Stomach smooth muscle (tissue), 2 donors: ENCODE measurements at regions not wholly inside any gene's neighbourhood (a gene's known extent, or its start where the extent isn't known, plus 50 kb on each side); places are given as distances from the start of the nearest gene placed in this dataset.
"Not testable (repeated sequence)": the region's sequence is repeated elsewhere in the genome, so short reads cannot be mapped to it uniquely, and the experiment has no call there.

ENCODE experiments used
- H3K27ac ChIP-seq: one replicate; pipeline ENCODE4 v1.7.0; 2013; ENCODE audit warnings: mild to moderate bottlenecking, low read length, inconsistent platforms
- H3K27me3 ChIP-seq, 2 donors: one replicate each; pipeline ENCODE4 v1.7.0; 2013; ENCODE audit warnings: low read length in 2 of 2; ENCODE audit not compliant: insufficient read depth in 2 of 2, control insufficient read depth in 1 of 2
- H3K36me3 ChIP-seq, 2 donors: one replicate each; pipeline ENCODE4 v1.7.0; 2013; ENCODE audit warnings: low read length in 2 of 2; ENCODE audit not compliant: control insufficient read depth in 2 of 2, insufficient read depth in 2 of 2
- H3K4me1 ChIP-seq: one replicate; pipeline ENCODE4 v1.7.0; 2013; ENCODE audit warnings: low read length; ENCODE audit not compliant: control insufficient read depth, insufficient read depth
- H3K4me3 ChIP-seq, 2 donors: one replicate each; pipeline ENCODE4 v1.7.0; 2013; ENCODE audit warnings: low read length in 2 of 2
- H3K9ac ChIP-seq, 2 donors: one replicate each; pipeline ENCODE4 v1.7.0; 2013; ENCODE audit warnings: low read length in 2 of 2, mild to moderate bottlenecking in 1 of 2
- H3K9me3 ChIP-seq, 2 donors: one replicate each; pipeline ENCODE4 v1.7.0; 2013; ENCODE audit warnings: low read length in 2 of 2; ENCODE audit not compliant: control insufficient read depth in 2 of 2
- donor health status: healthy.
- donor health status: Pancreatic carcinoma.

DNA sequence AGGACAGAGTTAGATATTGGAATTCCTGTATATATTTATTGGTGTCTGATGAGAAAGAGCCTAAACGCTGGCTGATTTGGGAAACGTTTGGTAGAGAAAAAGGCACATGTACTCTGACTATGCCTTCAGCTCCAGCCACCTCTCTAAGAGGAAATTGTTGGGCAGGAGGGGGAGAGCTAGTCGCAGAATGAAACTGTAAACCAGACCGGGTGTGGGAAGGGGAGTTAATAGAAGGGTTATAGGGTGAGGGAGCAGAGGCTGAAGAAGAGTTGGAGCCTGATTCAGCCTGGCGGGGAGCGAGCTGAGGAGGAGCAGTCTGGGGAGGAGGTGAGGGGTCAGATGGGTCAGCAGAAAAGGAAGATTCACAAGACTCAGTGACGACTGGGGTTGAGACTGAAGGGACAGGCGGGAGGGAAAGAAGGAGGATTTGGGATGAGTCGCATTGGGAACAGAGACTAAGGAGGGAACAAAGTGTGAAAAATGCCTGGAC is 54.2 kb upstream of the RHOU start:
- H3K9me3 ChIP-seq, H3K27me3 ChIP-seq, H3K27ac ChIP-seq: not testable (repeated sequence)

DNA sequence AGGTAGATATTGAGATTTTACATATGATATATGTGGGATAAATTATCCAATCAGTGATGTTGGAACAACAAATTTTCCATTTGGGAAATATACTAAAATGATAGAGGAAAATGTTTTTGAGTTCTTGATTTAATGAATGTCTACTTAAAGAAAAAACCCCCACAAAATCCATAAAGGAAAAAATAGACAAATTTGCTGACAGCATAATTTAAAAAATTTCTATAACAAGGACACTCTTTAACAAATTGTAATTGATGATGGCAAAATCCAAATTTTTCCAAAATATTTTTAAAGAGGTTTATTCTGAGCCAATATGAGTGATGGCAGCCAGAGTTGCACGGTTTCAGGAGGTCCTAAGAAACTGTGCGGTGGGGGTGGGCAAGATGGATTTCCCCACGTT is 51.9 kb upstream of the RHOU start:
- no peaks in the 10 kb centered on the region for H3K36me3 ChIP-seq
- no peak overlapping the region for H3K27ac ChIP-seq
- no peak overlapping the region for H3K4me3 ChIP-seq
- H3K4me1 ChIP-seq, result no peaks in the 10 kb centered on the region
- no peak overlapping the region for H3K9ac ChIP-seq
- peaks cover 0 to 3% of the 10 kb centered on the region in 2 donors for H3K27me3 ChIP-seq
- H3K9me3 ChIP-seq, result no peaks in the 10 kb centered on the region

More for the DNA sequence above, 54.2 kb upstream of the RHOU start:
- not testable (repeated sequence) for H3K4me3 ChIP-seq, H3K36me3 ChIP-seq, H3K4me1 ChIP-seq, H3K9ac ChIP-seq

DNA sequence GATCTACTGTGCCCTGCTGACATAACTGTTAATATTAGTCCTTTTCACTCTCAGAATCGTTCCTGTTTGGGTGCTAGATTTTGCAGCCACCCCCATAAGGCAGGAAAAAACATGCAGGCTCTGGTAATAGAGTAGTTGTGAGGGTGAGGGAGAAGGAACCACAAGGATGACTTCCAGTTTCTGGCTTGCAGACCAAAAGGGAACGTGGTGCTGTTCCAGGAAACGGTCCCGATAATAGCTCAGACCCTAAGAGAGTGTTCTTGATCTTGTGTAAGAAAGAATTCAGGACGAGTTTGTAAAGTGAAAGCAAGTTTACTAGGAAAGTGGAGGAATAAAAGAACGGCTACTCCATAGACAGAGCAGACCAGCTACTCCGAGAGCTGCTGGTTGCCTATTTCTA is 50.7 kb upstream of the RHOU start:
- Histone ChIP-seq H3K27ac (no peak overlapping the region), H3K4me3 (no peak overlapping the region), H3K9me3 (no peaks in the 10 kb centered on the region), H3K27me3 (peaks cover 0 to 3% of the 10 kb centered on the region in 2 donors), H3K9ac (no peak overlapping the region), H3K4me1 (no peaks in the 10 kb centered on the region), H3K36me3 (no peaks in the 10 kb centered on the region)

DNA sequence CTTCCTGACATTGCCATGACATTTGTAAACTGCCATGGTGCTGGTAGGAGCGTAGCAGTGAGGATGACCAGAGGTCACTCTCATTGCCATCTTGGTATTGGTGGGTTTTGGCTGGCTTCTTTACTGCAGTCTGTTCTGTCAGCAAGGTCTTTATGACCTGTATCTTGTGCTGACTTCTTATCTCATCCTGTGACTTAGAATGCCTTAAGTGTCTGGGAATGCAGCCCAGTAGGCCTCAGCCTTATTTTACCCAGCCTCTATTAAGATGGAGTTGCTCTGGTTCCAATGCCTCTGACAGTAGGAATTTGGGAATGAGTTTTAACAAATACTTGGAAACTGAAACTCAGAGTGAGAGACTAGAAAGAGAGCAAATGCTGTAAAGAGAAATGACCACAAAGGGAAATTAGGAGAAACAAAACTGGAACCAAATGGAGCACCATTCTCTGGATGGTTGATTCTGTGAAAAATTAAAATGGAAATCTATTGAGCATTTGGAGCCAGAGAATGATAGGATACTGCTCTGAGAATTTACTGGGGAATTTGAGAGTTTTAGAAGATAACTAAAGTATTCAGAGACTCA is 50.1 kb upstream of the RHOU start:
- H3K4me3 ChIP-seq, result no peak overlapping the region
- no peaks in the 10 kb centered on the region for H3K9me3 ChIP-seq
- H3K36me3 ChIP-seq, result no peaks in the 10 kb centered on the region
- H3K27me3 ChIP-seq, result peaks cover 0 to 3% of the 10 kb centered on the region in 2 donors
- H3K4me1 ChIP-seq, result no peaks in the 10 kb centered on the region
- no peak overlapping the region for H3K27ac ChIP-seq
- H3K9ac ChIP-seq, result no peak overlapping the region
